ENCODE measurements at regions not wholly inside any gene's neighbourhood (a gene's known extent, or its start where the extent isn't known, plus 50 kb on each side); places are given as distances from the start of the nearest gene placed in this dataset.

GRCh38 chr21:27085387-27085786 is 118.5 kb upstream of the ADAMTS5 start:
- no peak for TF ChIP-seq CTCF (IDR thresholded peaks at IDR 0.05)
- TF ChIP-seq EZH2 (IDR thresholded peaks at IDR 0.05; ENCODE audit: borderline replicate concordance, insufficient read depth, low read depth, low read length, poor library complexity, severe bottlenecking), result no peak
